ENCODE measurements at regions not wholly inside any gene's neighbourhood (a gene's known extent, or its start where the extent isn't known, plus 50 kb on each side); places are given as distances from the start of the nearest gene placed in this dataset.

GRCh38 chr4:33063241-33063640, 2343.1 kb downstream of the PCDH7 start:
- ATAC-seq = no peak
- intact Hi-C loops (cut with micrococcal nuclease; ENCODE audit: unreplicated experiment) (no loop called here), in situ Hi-C loops (cut with HindIII; ENCODE audit: low pct_unique_long_range_greater_than_20kb, low sequenced_read_pairs) (no loop called here)
- Histone ChIP-seq H3K27ac (ENCODE audit: low read length) (no peak overlapping the region), H3K9me3 (ENCODE audit: control insufficient read depth, insufficient read depth, low read depth, low read length) (no peaks in the 10 kb centered on the region), H3K27me3 (ENCODE audit: control insufficient read depth, insufficient read depth, low read length) (no peaks in the 10 kb centered on the region), H3K4me3 (ENCODE audit: low read depth in 2 of 2, low read length in 2 of 2) (no peak overlapping the region), H3K36me3 (ENCODE audit: control insufficient read depth, insufficient read depth, low read length) (no peaks in the 10 kb centered on the region), H3K4me1 (ENCODE audit: control insufficient read depth, insufficient read depth, low read length) (no peaks in the 10 kb centered on the region)
- no TSS peak for BruUV-seq (replicated peaks)
- no peak for DNase-seq (ENCODE audit: low read depth, low spot score)
- ChIA-PET POLR2A (no interaction called here), CTCF (no interaction called here)
- TF ChIP-seq SIN3A (IDR thresholded peaks at IDR 0.05; ENCODE audit: borderline replicate concordance, insufficient read depth, low read depth, low read length) (no peak), REST (IDR thresholded peaks at IDR 0.05; ENCODE audit: insufficient read depth in 1 of 2, low read depth in 2 of 2, low read length in 1 of 2) (no peak), POLR2AphosphoS5 (IDR thresholded peaks at IDR 0.05; ENCODE audit: low read depth, low read length) (no peak), CTCF (IDR thresholded peaks at IDR 0.05) (no peak), TCF7L2 (IDR thresholded peaks at IDR 0.05; ENCODE audit: low read depth, low read length) (no peak)

- no TSS peak for BruUV-seq (replicated peaks)
- no peaks in the 10 kb centered on the region for H3K9me3 ChIP-seq (ENCODE audit: control insufficient read depth, insufficient read depth, low read depth, low read length)
- no peak for TF ChIP-seq TCF7L2 (IDR thresholded peaks at IDR 0.05; ENCODE audit: low read depth, low read length)
- no peak for TF ChIP-seq REST (IDR thresholded peaks at IDR 0.05; ENCODE audit: insufficient read depth in 1 of 2, low read depth in 2 of 2, low read length in 1 of 2)
- TF ChIP-seq POLR2AphosphoS5 (IDR thresholded peaks at IDR 0.05; ENCODE audit: low read depth, low read length) = no peak
- TF ChIP-seq SIN3A (IDR thresholded peaks at IDR 0.05; ENCODE audit: borderline replicate concordance, insufficient read depth, low read depth, low read length) = no peak
- TF ChIP-seq CTCF (IDR thresholded peaks at IDR 0.05) = no peak
- H3K36me3 ChIP-seq (ENCODE audit: control insufficient read depth, insufficient read depth, low read length) = no peaks in the 10 kb centered on the region
- intact Hi-C loops (cut with micrococcal nuclease; ENCODE audit: unreplicated experiment) = no loop called here
- H3K27ac ChIP-seq (ENCODE audit: low read length) = no peak overlapping the region
- in situ Hi-C loops (cut with HindIII; ENCODE audit: low pct_unique_long_range_greater_than_20kb, low sequenced_read_pairs) = no loop called here
- no peaks in the 10 kb centered on the region for H3K4me1 ChIP-seq (ENCODE audit: control insufficient read depth, insufficient read depth, low read length)
- no peak overlapping the region for H3K4me3 ChIP-seq (ENCODE audit: low read depth in 2 of 2, low read length in 2 of 2)
- no peak for DNase-seq (ENCODE audit: low read depth, low spot score)
- H3K27me3 ChIP-seq (ENCODE audit: control insufficient read depth, insufficient read depth, low read length) = no peaks in the 10 kb centered on the region
- ChIA-PET POLR2A (no interaction called here), CTCF (no interaction called here)
- no peak for ATAC-seq
Measured at GRCh38 chr4:33064238-33064637, 2344.1 kb downstream of the PCDH7 start.

All from Panc1 (cell line).